HG03108 (cell line): ENCODE measurements at regions not wholly inside any gene's neighbourhood (a gene's known extent, or its start where the extent isn't known, plus 50 kb on each side); places are given as distances from the start of the nearest gene placed in this dataset.

Source experiments
- ATAC-seq: cut with Tn5 transposase; IDR thresholded peaks from one replicate; pipeline ENCODE4 v1.9.1; 2021; ENCODE audit warnings: moderate library complexity; ENCODE audit not compliant: unreplicated experiment

GRCh38 chr3:151935446-151935845 lies 62.0 kb downstream of the SUCNR1 start:
- no peak for ATAC-seq

DNA sequence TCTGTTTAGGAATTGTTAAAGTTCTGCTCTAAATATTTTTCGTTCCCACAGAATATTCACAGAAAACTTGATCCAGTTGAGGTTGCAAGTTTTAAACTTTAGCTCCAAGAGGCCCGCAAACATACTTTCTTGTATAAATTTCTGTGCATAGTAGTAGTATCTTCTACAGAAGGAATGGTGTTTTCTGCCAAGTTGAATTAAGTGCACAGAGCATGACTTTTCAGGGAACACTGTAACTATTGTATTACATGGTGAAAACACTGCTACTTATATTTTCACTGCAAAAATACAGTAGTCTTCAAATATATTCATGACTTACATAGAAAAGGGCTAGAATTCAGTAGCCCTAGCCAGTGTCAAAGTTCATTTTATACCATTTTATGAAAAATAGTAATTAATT lies 67.0 kb downstream of the SUCNR1 start:
- ATAC-seq = no peak

GRCh38 chr3:151943539-151943938 lies 70.1 kb downstream of the SUCNR1 start:
- no peak for ATAC-seq

GRCh38 chr3:151944356-151944755 lies 70.9 kb downstream of the SUCNR1 start:
- no peak for ATAC-seq

DNA sequence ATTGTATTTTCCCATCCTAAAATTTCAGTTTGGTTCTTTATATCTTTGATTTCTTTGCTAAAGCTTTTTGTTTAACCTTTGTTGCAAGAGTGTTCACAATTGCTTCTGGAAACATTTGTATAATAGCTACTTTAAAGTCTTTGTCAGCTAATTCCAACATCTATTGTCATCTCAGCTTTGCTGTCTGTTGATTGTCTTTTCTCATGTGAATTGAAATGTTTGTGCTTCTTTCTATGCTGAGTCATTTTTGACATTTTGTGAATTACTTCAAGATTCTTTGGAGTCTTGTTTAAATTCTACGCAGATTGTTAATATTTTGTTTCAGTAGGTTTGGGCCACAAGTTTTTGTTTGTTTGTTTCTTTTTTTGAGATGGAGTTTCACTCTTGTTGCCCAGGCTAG lies 73.2 kb downstream of the SUCNR1 start:
- no peak for ATAC-seq

- no peak for ATAC-seq
Measured at GRCh38 chr3:151949706-151950105, 76.3 kb downstream of the SUCNR1 start.

GRCh38 chr3:151955356-151955755 lies 81.9 kb downstream of the SUCNR1 start:
- ATAC-seq = no peak

- ATAC-seq = no peak
Measured at GRCh38 chr3:151960961-151961580, 87.6 kb downstream of the SUCNR1 start.

DNA sequence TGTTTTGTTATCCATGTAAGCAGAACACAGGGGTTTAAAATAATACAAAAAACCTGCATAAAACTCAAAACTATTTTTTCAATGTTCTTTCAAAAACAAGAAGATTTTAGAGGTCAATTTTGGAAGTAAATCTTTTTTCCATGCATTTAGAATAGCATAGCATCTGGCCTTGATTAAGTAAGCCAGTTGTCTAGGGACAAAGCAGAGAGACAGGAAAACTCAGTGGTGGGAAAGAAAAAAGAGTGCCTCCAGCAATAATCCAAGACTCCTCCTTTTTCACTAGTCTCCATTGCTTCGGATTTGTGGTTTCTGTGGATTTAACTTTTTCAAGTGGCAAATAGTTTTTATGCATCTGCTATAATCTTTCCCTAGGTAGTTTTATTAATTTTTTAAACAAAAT lies 88.9 kb downstream of the SUCNR1 start:
- ATAC-seq = no peak

DNA sequence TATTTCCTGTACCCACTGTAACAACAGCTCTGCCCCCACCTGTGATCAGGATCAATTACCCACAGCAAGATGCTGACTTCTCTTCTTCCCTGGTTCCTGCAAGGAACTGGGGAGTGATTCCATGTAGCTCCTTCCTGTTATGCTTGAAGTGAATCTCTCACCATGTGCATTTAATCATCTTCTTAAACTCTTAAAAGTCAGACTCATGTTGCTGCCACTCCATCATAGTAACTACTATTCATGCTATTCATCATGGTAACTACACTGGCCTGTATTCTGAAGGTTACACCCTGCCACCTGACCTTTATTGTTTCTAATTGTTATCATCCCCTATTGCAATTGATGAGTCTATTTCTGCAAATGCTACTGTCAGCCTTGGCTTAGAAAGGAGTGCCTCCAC lies 89.5 kb downstream of the SUCNR1 start:
- no peak for ATAC-seq

GRCh38 chr3:151964743-151965142 lies 91.3 kb downstream of the SUCNR1 start:
- no peak for ATAC-seq

- ATAC-seq = no peak
Measured at GRCh38 chr3:151969026-151969642, 95.7 kb downstream of the SUCNR1 start.

DNA sequence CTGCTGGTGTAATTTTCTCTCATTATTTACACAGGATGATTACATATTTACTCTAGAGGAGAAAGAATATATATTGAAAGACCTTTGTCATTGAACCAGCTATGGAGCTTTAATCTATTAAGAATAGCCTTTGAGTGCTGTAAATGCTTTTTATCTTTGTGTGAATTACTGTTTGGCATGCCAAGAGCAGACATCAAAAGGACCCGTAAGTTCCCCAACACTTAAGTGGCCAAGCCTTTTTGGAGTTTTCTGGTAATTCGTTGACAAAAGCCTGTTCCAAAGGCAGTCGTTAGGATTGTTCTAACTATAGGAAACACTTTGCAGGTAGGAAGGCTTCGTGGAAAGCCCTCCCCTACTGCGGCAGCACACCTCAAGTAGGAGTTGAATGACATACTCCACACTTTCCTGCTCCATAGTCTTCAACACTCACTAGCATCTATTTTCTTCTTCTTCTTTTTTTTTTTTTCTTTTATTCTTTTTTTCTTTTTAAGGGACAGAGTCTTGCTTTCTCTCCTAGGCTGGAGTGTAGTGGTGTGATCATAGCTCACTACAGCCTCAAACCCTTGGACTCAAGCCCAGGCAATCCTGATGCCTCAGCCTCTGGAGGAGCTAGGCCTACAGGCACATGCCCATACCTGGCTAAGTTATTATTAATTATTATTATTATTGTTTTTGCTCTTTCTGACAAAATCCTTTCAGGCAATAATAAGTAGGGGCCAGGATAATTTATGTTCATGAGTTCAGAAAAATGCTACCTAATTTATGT lies 98.6 kb downstream of the SUCNR1 start:
- no peak for ATAC-seq

DNA sequence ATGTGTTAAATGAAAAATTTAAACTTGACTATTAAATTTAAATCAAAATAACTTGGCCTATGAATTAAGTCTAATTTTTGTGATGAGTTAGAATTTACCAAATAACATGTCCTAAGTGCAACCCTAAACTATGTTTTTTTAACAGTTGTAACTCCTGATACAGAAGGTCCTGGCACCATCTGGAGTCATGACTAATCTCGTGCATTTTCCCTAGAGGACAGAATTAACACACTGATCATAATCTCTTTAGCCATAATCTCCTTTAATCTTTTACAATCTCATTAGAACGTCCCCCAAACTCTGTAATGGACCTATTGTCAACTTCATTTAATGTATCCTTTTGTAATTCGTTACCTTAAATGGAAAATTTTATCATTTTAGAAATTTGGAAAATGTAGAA lies 100.6 kb downstream of the SUCNR1 start:
- ATAC-seq = no peak

GRCh38 chr3:151976211-151977050 lies 103.0 kb downstream of the SUCNR1 start:
- no peak for ATAC-seq

DNA sequence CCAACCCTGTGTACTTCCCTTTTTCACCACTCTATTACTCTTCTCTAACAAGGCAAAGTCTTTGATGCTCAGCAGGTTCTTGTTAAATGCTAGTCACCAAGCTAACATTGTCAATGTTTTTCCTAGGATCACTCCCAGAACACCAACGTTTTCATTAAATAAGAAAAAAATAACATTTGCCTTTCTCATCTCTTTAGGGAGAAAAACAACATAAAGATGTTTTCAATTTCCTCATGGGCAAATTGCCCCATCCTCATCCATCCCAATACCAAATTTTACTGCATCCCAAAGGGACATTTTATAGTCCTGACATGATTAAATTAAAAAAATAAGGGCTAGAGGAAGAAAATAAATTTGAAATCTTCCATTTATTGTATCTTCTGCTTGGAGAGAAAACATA lies 106.5 kb downstream of the SUCNR1 start:
- ATAC-seq = no peak

- no peak for ATAC-seq
Measured at GRCh38 chr3:151983538-151983937, 110.1 kb downstream of the SUCNR1 start.

- ATAC-seq = no peak
Measured at GRCh38 chr3:151985787-151986430, 112.5 kb downstream of the SUCNR1 start.

- ATAC-seq = no peak
Measured at GRCh38 chr3:151987893-151988292, 114.5 kb downstream of the SUCNR1 start.

- no peak for ATAC-seq
Measured at GRCh38 chr3:151989621-151990020, 116.2 kb downstream of the SUCNR1 start.
